ENCODE measurements at regions not wholly inside any gene's neighbourhood (a gene's known extent, or its start where the extent isn't known, plus 50 kb on each side); places are given as distances from the start of the nearest gene placed in this dataset.
"Not testable (repeated sequence)": the region's sequence is repeated elsewhere in the genome, so short reads cannot be mapped to it uniquely, and the experiment has no call there.

DNA sequence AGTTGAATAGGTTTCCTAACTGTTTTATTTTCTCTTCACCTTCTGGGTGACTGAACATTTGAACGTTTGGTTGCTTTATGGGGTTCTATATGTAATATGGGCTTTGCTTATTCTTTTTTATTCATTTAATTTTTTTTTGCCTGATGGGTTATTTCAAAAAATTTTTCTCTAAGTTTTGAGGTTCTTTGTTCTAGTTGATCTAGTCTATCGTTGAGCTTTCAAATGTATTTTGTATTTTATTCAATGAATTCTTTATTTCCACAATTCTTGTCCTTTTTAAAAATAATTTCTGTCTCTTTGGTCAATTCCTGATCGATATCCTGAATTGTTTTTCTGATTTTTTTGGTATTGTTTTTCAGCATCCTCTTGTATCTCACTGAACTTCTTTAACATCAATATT, 239.5 kb upstream of the PCDH9 start:
- H3K27me3 ChIP-seq (ENCODE audit: control insufficient read depth, insufficient read depth, low read length), result no peaks in the 10 kb centered on the region
- no peak for DNase-seq
- no CpG with 5 or more reads among the region's 3 CpGs for WGBS (ENCODE audit: insufficient coverage)
- H3K9me3 ChIP-seq (replicated peaks; ENCODE audit: control insufficient read depth, low read depth, low read length), result no peaks in the 10 kb centered on the region
- no peaks in the 10 kb centered on the region for H3K36me3 ChIP-seq (ENCODE audit: control insufficient read depth, insufficient read depth, low read length)
- no peaks in the 10 kb centered on the region for H3K4me1 ChIP-seq (ENCODE audit: control insufficient read depth, insufficient read depth, low read length)
- no peak overlapping the region for H3K27ac ChIP-seq (ENCODE audit: low read length)
- no peak overlapping the region for H3K4me3 ChIP-seq (ENCODE audit: low read length)

DNA sequence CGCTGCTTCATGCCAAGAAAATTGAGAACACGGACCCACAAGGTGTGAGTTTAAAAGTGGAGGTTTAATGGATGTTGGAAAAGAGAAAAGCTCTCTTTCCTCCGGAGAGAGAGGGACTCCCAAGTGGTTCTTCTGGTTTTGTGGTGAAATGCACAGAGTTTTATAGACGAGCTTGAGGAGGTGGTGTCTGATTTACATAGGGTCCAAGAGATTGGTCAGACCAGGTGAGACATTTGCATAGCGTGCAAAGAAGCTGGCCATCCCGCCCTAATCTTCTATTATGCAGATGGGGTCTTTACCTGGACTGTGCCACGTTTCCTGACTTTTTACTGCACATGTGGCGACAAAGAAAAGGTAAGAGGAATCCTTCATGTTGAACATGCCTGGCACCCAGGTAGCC, 236.4 kb upstream of the PCDH9 start:
- Histone ChIP-seq H3K4me3 (ENCODE audit: low read length) (no peak overlapping the region), H3K36me3 (ENCODE audit: control insufficient read depth, insufficient read depth, low read length) (no peaks in the 10 kb centered on the region), H3K4me1 (ENCODE audit: control insufficient read depth, insufficient read depth, low read length) (no peaks in the 10 kb centered on the region), H3K9me3 (replicated peaks; ENCODE audit: control insufficient read depth, low read depth, low read length) (no peaks in the 10 kb centered on the region), H3K27ac (ENCODE audit: low read length) (no peak overlapping the region), H3K27me3 (ENCODE audit: control insufficient read depth, insufficient read depth, low read length) (no peaks in the 10 kb centered on the region)
- DNase-seq, result no peak
- 83% methylated on average over 8 of the region's 8 CpGs for WGBS (ENCODE audit: insufficient coverage)

DNA sequence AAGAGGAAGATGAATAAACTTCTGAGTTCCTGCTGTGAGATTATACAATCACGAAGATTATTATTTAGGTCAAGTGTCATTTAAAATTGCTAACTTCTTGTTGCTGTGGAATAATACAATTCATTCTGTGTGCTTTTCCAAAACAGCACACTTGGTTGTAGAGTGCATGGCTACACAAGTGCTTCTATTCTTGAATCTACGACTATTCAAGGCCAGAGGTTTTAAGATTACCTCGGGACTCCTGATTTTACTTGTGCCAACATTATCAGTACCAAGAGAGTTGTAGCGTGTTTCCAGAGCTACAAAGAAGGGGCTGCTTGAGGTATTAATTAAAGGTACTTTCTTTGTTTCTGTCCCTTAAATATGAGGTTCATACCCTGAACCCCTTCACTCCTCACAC, 234.0 kb upstream of the PCDH9 start:
- H3K27me3 ChIP-seq (ENCODE audit: control insufficient read depth, insufficient read depth, low read length), result no peaks in the 10 kb centered on the region
- H3K4me1 ChIP-seq (ENCODE audit: control insufficient read depth, insufficient read depth, low read length), result no peaks in the 10 kb centered on the region
- no peak for DNase-seq
- no peaks in the 10 kb centered on the region for H3K9me3 ChIP-seq (replicated peaks; ENCODE audit: control insufficient read depth, low read depth, low read length)
- no peak overlapping the region for H3K4me3 ChIP-seq (ENCODE audit: low read length)
- H3K36me3 ChIP-seq (ENCODE audit: control insufficient read depth, insufficient read depth, low read length), result no peaks in the 10 kb centered on the region
- WGBS (ENCODE audit: insufficient coverage), result no CpG with 5 or more reads among the region's 4 CpGs
- no peak overlapping the region for H3K27ac ChIP-seq (ENCODE audit: low read length)

DNA sequence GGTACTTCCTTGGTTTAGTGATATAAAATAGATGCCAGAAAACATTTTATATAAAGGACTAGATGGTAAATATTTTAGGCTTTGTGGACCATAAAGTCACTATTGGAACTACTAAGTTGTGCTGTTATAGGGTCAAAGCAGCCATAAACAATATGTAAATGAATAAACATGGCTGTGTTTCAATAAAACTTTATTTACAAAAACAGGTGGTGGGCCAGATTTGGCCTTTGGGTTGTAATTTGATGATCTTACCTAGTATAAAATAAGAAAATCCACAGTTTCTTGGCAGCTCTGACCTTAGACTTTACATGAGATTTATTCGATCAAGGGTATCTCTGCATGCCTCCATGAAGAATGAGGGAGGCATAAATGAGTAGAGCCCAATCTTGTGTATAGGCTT, 232.0 kb upstream of the PCDH9 start:
- no peaks in the 10 kb centered on the region for H3K36me3 ChIP-seq (ENCODE audit: control insufficient read depth, insufficient read depth, low read length)
- no peaks in the 10 kb centered on the region for H3K4me1 ChIP-seq (ENCODE audit: control insufficient read depth, insufficient read depth, low read length)
- H3K27me3 ChIP-seq (ENCODE audit: control insufficient read depth, insufficient read depth, low read length), result no peaks in the 10 kb centered on the region
- no peak for DNase-seq
- no peaks in the 10 kb centered on the region for H3K9me3 ChIP-seq (replicated peaks; ENCODE audit: control insufficient read depth, low read depth, low read length)
- no peak overlapping the region for H3K4me3 ChIP-seq (ENCODE audit: low read length)
- no peak overlapping the region for H3K27ac ChIP-seq (ENCODE audit: low read length)
- WGBS (ENCODE audit: insufficient coverage), result no CpG with 5 or more reads among the region's 1 CpG

DNA sequence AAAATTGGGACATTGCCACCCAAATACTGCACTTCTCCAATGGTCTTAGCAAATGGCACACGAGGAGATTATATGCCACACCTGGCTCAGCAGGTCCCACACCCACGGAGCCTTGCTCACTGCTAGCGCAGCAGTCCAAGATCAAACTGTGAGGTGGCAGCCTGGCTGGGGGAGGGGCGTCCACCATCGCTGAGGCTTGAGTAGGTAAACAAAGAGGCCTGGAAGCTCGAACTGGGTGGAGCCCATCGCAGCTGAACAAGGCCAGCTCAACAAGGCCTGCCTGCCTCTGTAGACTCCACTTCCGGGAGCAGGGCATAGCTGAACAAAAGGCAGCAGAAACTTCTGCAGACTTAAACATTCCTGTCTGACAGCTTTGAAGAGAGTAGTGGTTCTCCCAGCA, 222.4 kb upstream of the PCDH9 start:
- H3K36me3 ChIP-seq (ENCODE audit: control insufficient read depth, insufficient read depth, low read length); H3K27ac ChIP-seq (ENCODE audit: low read length); DNase-seq; H3K4me3 ChIP-seq (ENCODE audit: low read length); H3K4me1 ChIP-seq (ENCODE audit: control insufficient read depth, insufficient read depth, low read length); H3K9me3 ChIP-seq (replicated peaks; ENCODE audit: control insufficient read depth, low read depth, low read length); H3K27me3 ChIP-seq (ENCODE audit: control insufficient read depth, insufficient read depth, low read length): not testable (repeated sequence)
- WGBS (ENCODE audit: insufficient coverage), result 85% methylated on average over 8 of the region's 8 CpGs

DNA sequence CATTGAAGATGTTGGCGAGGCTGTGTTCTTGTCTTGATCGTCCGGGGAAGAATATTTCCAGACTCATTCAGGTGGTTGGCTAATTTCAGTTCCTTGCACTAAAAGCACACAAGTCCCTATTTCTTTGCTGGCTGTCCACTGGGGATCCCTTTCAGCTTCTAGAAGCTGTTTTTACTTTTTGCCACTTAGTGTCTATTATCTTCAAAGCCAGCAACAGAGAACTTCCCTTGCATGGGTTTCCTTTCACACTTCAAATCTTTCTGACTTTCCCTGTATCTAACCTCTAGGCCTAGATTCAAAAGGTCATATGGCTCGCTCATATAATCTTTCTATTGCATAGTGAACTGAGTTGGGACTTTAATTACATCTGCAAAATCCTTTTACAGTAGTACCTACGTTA, 215.3 kb upstream of the PCDH9 start:
- WGBS (ENCODE audit: insufficient coverage), result 91% methylated on average over 3 of the region's 5 CpGs
- Histone ChIP-seq H3K9me3 (replicated peaks; ENCODE audit: control insufficient read depth, low read depth, low read length) (no peaks in the 10 kb centered on the region), H3K36me3 (ENCODE audit: control insufficient read depth, insufficient read depth, low read length) (no peaks in the 10 kb centered on the region), H3K4me3 (ENCODE audit: low read length) (no peak overlapping the region), H3K27me3 (ENCODE audit: control insufficient read depth, insufficient read depth, low read length) (no peaks in the 10 kb centered on the region), H3K27ac (ENCODE audit: low read length) (no peak overlapping the region), H3K4me1 (ENCODE audit: control insufficient read depth, insufficient read depth, low read length) (no peaks in the 10 kb centered on the region)
- DNase-seq, result no peak

DNA sequence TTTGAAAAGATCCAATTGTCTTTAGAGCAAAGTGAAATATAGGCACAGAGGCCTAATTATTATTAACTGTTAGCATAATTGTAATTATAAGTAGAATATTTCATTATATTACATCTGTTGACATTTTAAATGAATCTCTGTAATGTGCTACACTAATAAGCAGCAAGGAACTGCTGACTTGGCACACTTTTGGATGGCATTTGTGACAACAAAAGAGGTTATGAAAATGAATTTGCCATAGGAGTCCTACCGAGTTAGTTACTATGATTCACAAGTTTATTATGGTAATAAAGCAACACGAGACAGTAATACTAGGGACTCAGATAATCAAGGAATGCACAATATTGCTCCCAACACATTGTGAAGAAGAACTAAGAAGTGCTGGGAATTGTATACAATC, 213.8 kb upstream of the PCDH9 start:
- WGBS (ENCODE audit: insufficient coverage), result 83% methylated on average over 1 of the region's 2 CpGs
- H3K36me3 ChIP-seq (ENCODE audit: control insufficient read depth, insufficient read depth, low read length), result no peaks in the 10 kb centered on the region
- H3K4me1 ChIP-seq (ENCODE audit: control insufficient read depth, insufficient read depth, low read length), result no peaks in the 10 kb centered on the region
- no peak overlapping the region for H3K4me3 ChIP-seq (ENCODE audit: low read length)
- no peak for DNase-seq
- H3K9me3 ChIP-seq (replicated peaks; ENCODE audit: control insufficient read depth, low read depth, low read length), result no peaks in the 10 kb centered on the region
- H3K27me3 ChIP-seq (ENCODE audit: control insufficient read depth, insufficient read depth, low read length), result no peaks in the 10 kb centered on the region
- H3K27ac ChIP-seq (ENCODE audit: low read length), result no peak overlapping the region

DNA sequence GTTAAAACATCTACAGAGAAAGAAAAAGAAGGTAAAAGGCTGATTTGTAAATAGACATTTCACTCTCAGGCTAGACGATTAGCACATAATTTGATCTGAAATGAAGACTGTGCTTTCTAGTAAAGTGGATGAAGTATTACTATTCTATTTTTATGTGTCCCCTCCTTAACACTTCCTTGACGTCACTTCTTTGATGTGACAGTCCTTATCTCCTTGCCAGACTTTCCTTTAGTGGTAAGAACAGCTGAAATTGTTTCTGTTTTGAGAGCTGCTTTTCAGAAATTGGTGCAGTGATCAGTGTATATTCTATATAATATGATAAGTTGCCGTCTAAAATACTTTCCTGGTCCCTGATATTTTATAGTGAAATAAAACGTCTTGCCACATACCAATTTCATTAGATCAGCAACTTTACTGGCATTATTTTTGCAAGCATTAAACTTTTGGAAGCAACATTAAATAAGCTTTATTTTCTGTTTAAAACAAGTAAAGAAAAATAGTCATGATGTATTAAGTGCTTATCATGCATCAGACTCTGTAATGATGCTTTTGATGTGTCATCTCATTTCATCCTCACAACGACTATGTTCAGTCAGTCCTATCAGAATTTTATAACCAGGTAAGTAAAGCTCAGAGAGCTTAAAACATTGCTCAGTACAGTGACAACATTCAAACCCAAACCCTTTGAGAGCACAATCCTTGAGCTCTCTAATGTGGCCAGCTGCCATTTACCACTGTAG, 210.3 kb upstream of the PCDH9 start:
- no peaks in the 10 kb centered on the region for H3K4me1 ChIP-seq (ENCODE audit: control insufficient read depth, insufficient read depth, low read length)
- no peak overlapping the region for H3K4me3 ChIP-seq (ENCODE audit: low read length)
- no peak overlapping the region for H3K27ac ChIP-seq (ENCODE audit: low read length)
- no peak for DNase-seq
- H3K27me3 ChIP-seq (ENCODE audit: control insufficient read depth, insufficient read depth, low read length), result no peaks in the 10 kb centered on the region
- no peaks in the 10 kb centered on the region for H3K9me3 ChIP-seq (replicated peaks; ENCODE audit: control insufficient read depth, low read depth, low read length)
- no peaks in the 10 kb centered on the region for H3K36me3 ChIP-seq (ENCODE audit: control insufficient read depth, insufficient read depth, low read length)
- WGBS (ENCODE audit: insufficient coverage), result no CpG with 5 or more reads among the region's 5 CpGs

DNA sequence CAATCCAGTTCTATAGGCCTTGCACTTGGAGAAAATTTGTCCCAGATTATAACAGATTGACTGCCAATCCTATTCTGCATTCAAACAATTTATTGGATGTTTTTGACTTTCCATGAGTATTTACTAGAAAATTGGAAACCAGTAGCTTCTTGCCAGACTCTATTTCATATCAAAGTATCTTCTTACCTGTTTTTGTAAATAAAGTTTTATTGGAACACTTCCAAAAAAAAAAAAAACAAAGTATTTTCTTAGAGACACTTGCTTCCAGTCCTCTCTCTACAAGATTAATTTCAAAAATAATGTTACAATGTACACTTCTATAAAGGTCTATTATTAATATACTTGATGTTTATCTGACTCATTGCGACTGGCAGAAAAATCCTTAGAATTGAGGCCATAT, 209.2 kb upstream of the PCDH9 start:
- H3K4me3 ChIP-seq (ENCODE audit: low read length), result no peak overlapping the region
- WGBS (ENCODE audit: insufficient coverage), result no CpG with 5 or more reads among the region's 1 CpG
- no peak for DNase-seq

DNA sequence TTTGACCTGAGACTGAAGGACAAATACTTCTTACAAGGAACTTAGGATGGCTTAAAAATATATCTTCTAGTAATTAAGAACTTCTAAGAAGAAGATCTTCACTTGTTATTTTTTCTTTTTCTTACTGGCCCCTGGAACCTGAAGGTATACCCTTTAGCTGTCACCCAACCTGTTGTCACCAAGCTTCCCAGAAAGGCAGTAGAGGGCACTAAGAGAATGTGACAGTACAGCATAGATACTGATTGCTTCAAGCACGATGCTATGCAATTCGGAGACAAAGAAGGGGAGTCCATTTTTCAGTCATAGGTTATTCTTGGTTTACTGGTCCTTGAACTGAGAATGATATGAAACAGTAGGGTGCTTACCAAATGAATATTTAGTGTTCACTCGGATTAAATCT, 208.3 kb upstream of the PCDH9 start:
- H3K36me3 ChIP-seq (ENCODE audit: control insufficient read depth, insufficient read depth, low read length), result no peaks in the 10 kb centered on the region
- no peak overlapping the region for H3K4me3 ChIP-seq (ENCODE audit: low read length)
- H3K9me3 ChIP-seq (replicated peaks; ENCODE audit: control insufficient read depth, low read depth, low read length), result no peaks in the 10 kb centered on the region
- DNase-seq, result no peak
- 65% methylated on average over 2 of the region's 3 CpGs for WGBS (ENCODE audit: insufficient coverage)
- no peaks in the 10 kb centered on the region for H3K4me1 ChIP-seq (ENCODE audit: control insufficient read depth, insufficient read depth, low read length)
- no peaks in the 10 kb centered on the region for H3K27me3 ChIP-seq (ENCODE audit: control insufficient read depth, insufficient read depth, low read length)
- no peak overlapping the region for H3K27ac ChIP-seq (ENCODE audit: low read length)

More for the DNA sequence above, 209.2 kb upstream of the PCDH9 start:
- H3K27ac ChIP-seq (ENCODE audit: low read length), result no peak overlapping the region
- no peaks in the 10 kb centered on the region for H3K4me1 ChIP-seq (ENCODE audit: control insufficient read depth, insufficient read depth, low read length)
- H3K27me3 ChIP-seq (ENCODE audit: control insufficient read depth, insufficient read depth, low read length), result no peaks in the 10 kb centered on the region
- no peaks in the 10 kb centered on the region for H3K9me3 ChIP-seq (replicated peaks; ENCODE audit: control insufficient read depth, low read depth, low read length)
- H3K36me3 ChIP-seq (ENCODE audit: control insufficient read depth, insufficient read depth, low read length), result no peaks in the 10 kb centered on the region

DNA sequence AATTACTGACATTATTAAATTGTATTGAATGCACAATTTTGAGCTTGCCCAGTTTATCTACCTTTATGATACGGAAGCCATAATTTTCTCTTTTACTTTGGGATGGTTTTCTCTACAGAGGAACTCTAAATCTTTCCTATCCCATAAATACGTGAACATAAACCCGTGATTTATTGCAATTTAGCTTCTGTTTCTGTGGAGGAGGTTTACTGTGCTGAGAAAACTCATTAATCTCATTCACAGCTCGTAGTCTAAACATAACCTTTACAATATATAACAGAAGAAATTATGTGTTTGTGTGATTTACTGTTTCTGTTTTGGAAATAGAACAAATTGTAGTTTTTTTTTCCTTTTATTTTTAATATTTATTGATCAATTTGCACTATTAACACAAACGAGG, 207.1 kb upstream of the PCDH9 start:
- no peak overlapping the region for H3K4me3 ChIP-seq (ENCODE audit: low read length)
- no peaks in the 10 kb centered on the region for H3K9me3 ChIP-seq (replicated peaks; ENCODE audit: control insufficient read depth, low read depth, low read length)
- no peaks in the 10 kb centered on the region for H3K27me3 ChIP-seq (ENCODE audit: control insufficient read depth, insufficient read depth, low read length)
- no peak for DNase-seq
- H3K27ac ChIP-seq (ENCODE audit: low read length), result no peak overlapping the region
- no peaks in the 10 kb centered on the region for H3K36me3 ChIP-seq (ENCODE audit: control insufficient read depth, insufficient read depth, low read length)
- H3K4me1 ChIP-seq (ENCODE audit: control insufficient read depth, insufficient read depth, low read length), result no peaks in the 10 kb centered on the region
- WGBS (ENCODE audit: insufficient coverage), result no CpG with 5 or more reads among the region's 5 CpGs

Data from muscle of leg (tissue), 3 donors.